H7 (cell line): ENCODE measurements at regions not wholly inside any gene's neighbourhood (a gene's known extent, or its start where the extent isn't known, plus 50 kb on each side); places are given as distances from the start of the nearest gene placed in this dataset.
"Not testable (repeated sequence)": the region's sequence is repeated elsewhere in the genome, so short reads cannot be mapped to it uniquely, and the experiment has no call there.

ENCODE experiments used
- DNase-seq: peaks from one replicate; pipeline ENCODE4 v3.0.0; 2012
- H3K27me3 ChIP-seq: 2 replicates; pipeline ENCODE4 v1.6.0; 2011; ENCODE audit warnings: mild to moderate bottlenecking, low read length; ENCODE audit not compliant: control insufficient read depth, insufficient read depth
- H3K36me3 ChIP-seq: replicated peaks from 2 replicates; pipeline ENCODE4 v1.5.1; 2011; ENCODE audit warnings: low read length; ENCODE audit not compliant: control insufficient read depth, insufficient read depth
- H3K4me3 ChIP-seq: 2 replicates; pipeline ENCODE4 v1.5.1; 2011; ENCODE audit warnings: low read depth, mild to moderate bottlenecking, control low read depth, low read length, moderate library complexity; ENCODE audit not compliant: insufficient read depth

- Histone ChIP-seq H3K36me3 (no peaks in the 10 kb centered on the region), H3K4me3 (no peak overlapping the region), H3K27me3 (no peaks in the 10 kb centered on the region)
- no peak for DNase-seq
Observed at GRCh38 chr5:18487928-18488480, 853.7 kb downstream of the TAF11L14 start.

GRCh38 chr5:18489703-18490102 is 855.4 kb downstream of the TAF11L14 start:
- Histone ChIP-seq H3K4me3 (no peak overlapping the region), H3K27me3 (no peaks in the 10 kb centered on the region), H3K36me3 (no peaks in the 10 kb centered on the region)
- DNase-seq: no peak

- no peaks in the 10 kb centered on the region for H3K36me3 ChIP-seq
- no peak overlapping the region for H3K4me3 ChIP-seq
- H3K27me3 ChIP-seq: no peaks in the 10 kb centered on the region
- DNase-seq: no peak
Observed at GRCh38 chr5:18491349-18491748, 857.1 kb downstream of the TAF11L14 start.

- no peaks in the 10 kb centered on the region for H3K36me3 ChIP-seq
- no peak overlapping the region for H3K4me3 ChIP-seq
- H3K27me3 ChIP-seq: no peaks in the 10 kb centered on the region
- DNase-seq: no peak
Observed at GRCh38 chr5:18495157-18495556, 860.9 kb downstream of the TAF11L14 start.

- H3K36me3 ChIP-seq: no peaks in the 10 kb centered on the region
- no peak for DNase-seq
- H3K4me3 ChIP-seq: no peak overlapping the region
- no peaks in the 10 kb centered on the region; the same call in 1 of the 2 replicates for H3K27me3 ChIP-seq
Observed at GRCh38 chr5:18496041-18496440, 861.8 kb downstream of the TAF11L14 start.

GRCh38 chr5:18497089-18497488 is 862.8 kb downstream of the TAF11L14 start:
- Histone ChIP-seq H3K27me3 (no peaks in the 10 kb centered on the region; the same call in 1 of the 2 replicates), H3K36me3 (no peaks in the 10 kb centered on the region), H3K4me3 (no peak overlapping the region)
- no peak for DNase-seq

GRCh38 chr5:18503797-18504328 is 869.6 kb downstream of the TAF11L14 start:
- H3K27me3 ChIP-seq: no peaks in the 10 kb centered on the region; the same call in 1 of the 2 replicates
- DNase-seq: no peak
- no peak overlapping the region for H3K4me3 ChIP-seq
- H3K36me3 ChIP-seq: no peaks in the 10 kb centered on the region

GRCh38 chr5:18507114-18507513 is 872.9 kb downstream of the TAF11L14 start:
- DNase-seq: no peak
- Histone ChIP-seq H3K4me3 (no peak overlapping the region), H3K27me3 (no peaks in the 10 kb centered on the region), H3K36me3 (no peaks in the 10 kb centered on the region)

GRCh38 chr5:18517641-18518380 is 883.6 kb downstream of the TAF11L14 start:
- no peaks in the 10 kb centered on the region for H3K36me3 ChIP-seq
- no peak for DNase-seq
- no peaks in the 10 kb centered on the region for H3K27me3 ChIP-seq
- H3K4me3 ChIP-seq: no peak overlapping the region

- no peak overlapping the region for H3K4me3 ChIP-seq
Observed at GRCh38 chr5:18523380-18523779, 889.1 kb downstream of the TAF11L14 start.

GRCh38 chr5:18526792-18527405 is 892.6 kb downstream of the TAF11L14 start:
- Histone ChIP-seq H3K4me3 (no peak overlapping the region), H3K27me3 (no peaks in the 10 kb centered on the region), H3K36me3 (no peaks in the 10 kb centered on the region)
- no peak for DNase-seq

More at GRCh38 chr5:18523380-18523779, 889.1 kb downstream of the TAF11L14 start:
- H3K36me3 ChIP-seq: no peaks in the 10 kb centered on the region
- DNase-seq: no peak
- no peaks in the 10 kb centered on the region for H3K27me3 ChIP-seq

GRCh38 chr5:18533137-18533536 is 898.9 kb downstream of the TAF11L14 start:
- H3K36me3 ChIP-seq: no peaks in the 10 kb centered on the region
- no peaks in the 10 kb centered on the region for H3K27me3 ChIP-seq
- no peak for DNase-seq
- H3K4me3 ChIP-seq: no peak overlapping the region

- no peak for DNase-seq
- Histone ChIP-seq H3K27me3 (no peaks in the 10 kb centered on the region), H3K4me3 (no peak overlapping the region), H3K36me3 (no peaks in the 10 kb centered on the region)
Observed at GRCh38 chr5:18534119-18534518, 899.9 kb downstream of the TAF11L14 start.

- not testable (repeated sequence) for DNase-seq, H3K36me3 ChIP-seq, H3K27me3 ChIP-seq, H3K4me3 ChIP-seq
Observed at GRCh38 chr5:18535753-18536152, 901.5 kb downstream of the TAF11L14 start.

GRCh38 chr5:18544421-18544820 is 910.2 kb downstream of the TAF11L14 start:
- Histone ChIP-seq H3K27me3 (no peaks in the 10 kb centered on the region), H3K4me3 (no peak overlapping the region), H3K36me3 (0 out of 2 replicates have a peak, but pooled peaks cover 2% of the 10 kb centered on the region)
- no peak for DNase-seq
